ENCODE measurements at regions not wholly inside any gene's neighbourhood (a gene's known extent, or its start where the extent isn't known, plus 50 kb on each side); places are given as distances from the start of the nearest gene placed in this dataset.

DNA sequence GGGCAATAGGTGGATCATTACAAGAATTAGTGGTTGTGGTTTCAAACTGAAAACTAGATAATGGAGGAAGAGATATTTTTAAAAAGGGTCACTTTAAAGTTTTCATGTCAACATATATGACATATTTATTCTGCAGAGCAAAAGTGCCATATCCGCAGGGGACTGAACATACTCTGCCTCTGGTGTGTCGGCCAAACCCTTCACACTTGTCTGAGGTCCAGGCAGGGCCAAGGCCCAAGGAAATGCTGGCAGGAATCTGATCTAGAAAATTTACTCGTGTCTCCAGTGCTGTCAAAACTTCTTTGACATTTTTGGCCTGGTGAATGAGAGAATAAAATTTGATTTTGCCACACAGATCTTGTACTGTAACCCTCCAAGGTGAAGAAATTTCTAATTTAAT, 562.3 kb downstream of the CCSER2 start:
- Histone ChIP-seq H3K27ac (no peak overlapping the region), H3K27me3 (no peaks in the 10 kb centered on the region), H3K4me1 (no peaks in the 10 kb centered on the region), H3K36me3 (no peaks in the 10 kb centered on the region), H3K9me3 (no peaks in the 10 kb centered on the region), H3K4me3 (no peak overlapping the region)
- WGBS, 2 donors: 49 to 63% methylated on average over 3 of the region's 3 CpGs
- no peak for TF ChIP-seq POLR2A (IDR thresholded peaks at IDR 0.05)
- TF ChIP-seq, protein P1, sequence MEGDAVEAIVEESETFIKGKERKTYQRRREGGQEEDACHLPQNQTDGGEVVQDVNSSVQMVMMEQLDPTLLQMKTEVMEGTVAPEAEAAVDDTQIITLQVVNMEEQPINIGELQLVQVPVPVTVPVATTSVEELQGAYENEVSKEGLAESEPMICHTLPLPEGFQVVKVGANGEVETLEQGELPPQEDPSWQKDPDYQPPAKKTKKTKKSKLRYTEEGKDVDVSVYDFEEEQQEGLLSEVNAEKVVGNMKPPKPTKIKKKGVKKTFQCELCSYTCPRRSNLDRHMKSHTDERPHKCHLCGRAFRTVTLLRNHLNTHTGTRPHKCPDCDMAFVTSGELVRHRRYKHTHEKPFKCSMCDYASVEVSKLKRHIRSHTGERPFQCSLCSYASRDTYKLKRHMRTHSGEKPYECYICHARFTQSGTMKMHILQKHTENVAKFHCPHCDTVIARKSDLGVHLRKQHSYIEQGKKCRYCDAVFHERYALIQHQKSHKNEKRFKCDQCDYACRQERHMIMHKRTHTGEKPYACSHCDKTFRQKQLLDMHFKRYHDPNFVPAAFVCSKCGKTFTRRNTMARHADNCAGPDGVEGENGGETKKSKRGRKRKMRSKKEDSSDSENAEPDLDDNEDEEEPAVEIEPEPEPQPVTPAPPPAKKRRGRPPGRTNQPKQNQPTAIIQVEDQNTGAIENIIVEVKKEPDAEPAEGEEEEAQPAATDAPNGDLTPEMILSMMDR (IDR thresholded peaks at IDR 0.05): no peak
- intact Hi-C loops (cut with DNase I): no loop called here
- no peak for DNase-seq

DNA sequence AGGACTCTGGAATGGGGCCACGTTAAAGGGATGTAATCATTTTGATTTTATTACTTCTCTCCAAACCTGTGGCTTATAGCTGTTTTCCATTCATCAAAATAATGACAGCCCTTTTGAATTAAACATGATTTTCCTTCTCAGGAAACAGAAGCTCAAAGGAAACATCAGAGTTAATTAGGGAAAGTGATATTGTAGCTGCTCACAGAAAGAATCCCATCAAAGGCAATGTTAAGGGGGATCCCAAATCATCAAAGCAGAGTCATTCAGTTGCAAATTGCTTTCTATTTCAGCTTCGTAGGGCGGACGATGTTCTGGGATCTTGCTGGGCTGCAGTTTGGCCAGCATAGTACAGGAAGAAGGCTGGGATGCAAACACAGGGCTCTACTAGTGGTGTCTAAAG, 563.2 kb downstream of the CCSER2 start:
- intact Hi-C loops (cut with DNase I): no loop called here
- no peak for DNase-seq
- no peaks in the 10 kb centered on the region for H3K27me3 ChIP-seq
- H3K27ac ChIP-seq: no peak overlapping the region
- H3K9me3 ChIP-seq: no peaks in the 10 kb centered on the region
- 50 to 54% methylated on average over 4 of the region's 4 CpGs for WGBS, 2 donors
- TF ChIP-seq, protein P1 (IDR thresholded peaks at IDR 0.05): no peak
- TF ChIP-seq POLR2A (IDR thresholded peaks at IDR 0.05): no peak
- H3K4me3 ChIP-seq: no peak overlapping the region
- H3K4me1 ChIP-seq: no peaks in the 10 kb centered on the region
- no peaks in the 10 kb centered on the region for H3K36me3 ChIP-seq

DNA sequence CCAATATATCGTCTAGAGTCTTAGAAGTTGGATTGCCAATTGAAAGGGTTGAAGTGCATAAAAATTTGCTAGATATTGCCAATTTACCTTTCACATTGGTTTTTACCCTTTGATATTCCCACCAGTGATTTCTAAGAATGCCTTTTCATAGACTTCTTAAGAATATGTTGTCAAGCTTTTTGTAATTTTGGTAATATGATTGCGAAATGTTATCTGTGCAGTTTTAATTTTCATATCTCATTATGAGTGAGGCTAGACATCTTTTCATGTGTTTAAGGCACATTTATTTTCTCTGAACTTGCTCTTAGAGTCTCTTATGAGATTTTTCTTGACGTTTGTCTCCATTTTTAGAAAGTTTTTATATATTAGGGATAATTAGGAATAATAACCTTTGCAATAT, 567.2 kb downstream of the CCSER2 start:
- H3K36me3 ChIP-seq: no peaks in the 10 kb centered on the region
- H3K27ac ChIP-seq: no peak overlapping the region
- H3K4me1 ChIP-seq: no peaks in the 10 kb centered on the region
- H3K4me3 ChIP-seq: no peak overlapping the region
- no peaks in the 10 kb centered on the region for H3K9me3 ChIP-seq
- TF ChIP-seq, protein P1 (IDR thresholded peaks at IDR 0.05): no peak
- TF ChIP-seq POLR2A (IDR thresholded peaks at IDR 0.05): no peak
- H3K27me3 ChIP-seq: no peaks in the 10 kb centered on the region
- WGBS, 2 donors: 43 to 50% methylated on average over 3 of the region's 3 CpGs
- DNase-seq: no peak
- intact Hi-C loops (cut with DNase I): no loop called here

DNA sequence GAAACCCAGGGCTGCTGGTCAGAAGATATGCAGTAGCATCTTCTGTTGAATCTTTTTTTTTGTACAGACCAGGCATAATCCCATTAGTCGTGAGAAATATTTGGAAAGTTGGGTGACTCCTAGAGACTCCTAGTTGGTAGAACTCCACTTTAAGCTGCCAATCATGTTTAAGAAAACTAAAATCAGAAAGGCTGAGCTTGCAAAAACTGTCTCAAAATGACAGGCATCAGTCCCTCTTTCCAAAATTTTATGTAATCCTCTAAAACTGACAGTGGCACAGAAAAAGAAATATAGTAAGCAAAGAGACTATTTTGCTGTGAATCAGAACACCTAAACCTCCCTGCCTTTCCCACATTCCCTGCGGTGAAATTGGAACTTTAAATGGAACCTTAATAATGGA, 568.5 kb downstream of the CCSER2 start:
- no peak for DNase-seq
- H3K4me1 ChIP-seq: no peaks in the 10 kb centered on the region
- H3K9me3 ChIP-seq: no peaks in the 10 kb centered on the region
- no peak overlapping the region for H3K27ac ChIP-seq
- no peak overlapping the region for H3K4me3 ChIP-seq
- H3K36me3 ChIP-seq: no peaks in the 10 kb centered on the region
- WGBS, 2 donors: 77 to 81% methylated on average over 2 of the region's 2 CpGs
- intact Hi-C loops (cut with DNase I): no loop called here
- H3K27me3 ChIP-seq: no peaks in the 10 kb centered on the region
- TF ChIP-seq, protein P1 (IDR thresholded peaks at IDR 0.05): no peak
- no peak for TF ChIP-seq POLR2A (IDR thresholded peaks at IDR 0.05)

DNA sequence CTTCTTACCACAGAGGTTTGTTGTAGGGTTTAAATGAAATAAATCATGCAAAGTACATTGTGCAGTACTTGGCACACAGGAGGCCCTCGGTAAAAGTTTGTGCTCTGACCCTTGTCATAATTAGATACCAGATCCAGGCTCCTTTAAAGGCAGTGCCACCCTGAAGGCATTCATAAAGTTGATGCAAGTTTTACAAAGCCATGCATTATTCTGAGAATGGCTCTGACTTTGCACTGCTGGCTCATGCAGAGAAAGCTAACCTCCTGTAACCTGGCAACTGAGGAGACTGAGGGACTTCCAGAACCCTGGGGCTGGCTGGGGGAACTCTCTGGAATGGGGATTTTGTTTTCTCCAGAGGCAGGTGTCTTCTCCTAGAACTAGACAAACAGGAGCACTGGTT, 570.9 kb downstream of the CCSER2 start:
- no peak overlapping the region for H3K27ac ChIP-seq
- no peaks in the 10 kb centered on the region for H3K4me1 ChIP-seq
- no peaks in the 10 kb centered on the region for H3K36me3 ChIP-seq
- TF ChIP-seq, protein P1 (IDR thresholded peaks at IDR 0.05): no peak
- no peak for TF ChIP-seq POLR2A (IDR thresholded peaks at IDR 0.05)
- intact Hi-C loops (cut with DNase I): no loop called here
- H3K27me3 ChIP-seq: no peaks in the 10 kb centered on the region
- no peaks in the 10 kb centered on the region for H3K9me3 ChIP-seq
- H3K4me3 ChIP-seq: no peak overlapping the region
- no peak for DNase-seq
- 13 to 33% methylated on average over 1 of the region's 1 CpG for WGBS, 2 donors
